ENCODE measurements at regions not wholly inside any gene's neighbourhood (a gene's known extent, or its start where the extent isn't known, plus 50 kb on each side); places are given as distances from the start of the nearest gene placed in this dataset.
A peak's percentile ranks its signal among the peaks of the same experiment; 100 is the strongest.
"Not testable (repeated sequence)": the region's sequence is repeated elsewhere in the genome, so short reads cannot be mapped to it uniquely, and the experiment has no call there.

GRCh38 chr18:6541131-6541679, 126.5 kb upstream of the L3MBTL4 start:
- not testable (repeated sequence) for H3K4me3 ChIP-seq (ENCODE audit: low read length); H3K27me3 ChIP-seq (ENCODE audit: insufficient read depth, low read length); H3K9ac ChIP-seq (ENCODE audit: low read depth, low read length); H3K4me1 ChIP-seq (ENCODE audit: insufficient read depth, low read length); H3K27ac ChIP-seq (ENCODE audit: low read length); H3K9me3 ChIP-seq (ENCODE audit: insufficient read depth, low read depth, low read length); H3K36me3 ChIP-seq (ENCODE audit: insufficient read depth, low read depth, low read length)

- Histone ChIP-seq H3K4me1 (ENCODE audit: insufficient read depth, low read length) (no peaks in the 10 kb centered on the region), H3K36me3 (ENCODE audit: insufficient read depth, low read depth, low read length) (no peaks in the 10 kb centered on the region), H3K27me3 (ENCODE audit: insufficient read depth, low read length) (no peaks in the 10 kb centered on the region), H3K9ac (ENCODE audit: low read depth, low read length) (no peak overlapping the region), H3K9me3 (ENCODE audit: insufficient read depth, low read depth, low read length) (no peaks in the 10 kb centered on the region), H3K27ac (ENCODE audit: low read length) (no peak overlapping the region), H3K4me3 (ENCODE audit: low read length) (no peak overlapping the region)
Observed at GRCh38 chr18:6542296-6542695, 127.6 kb upstream of the L3MBTL4 start.

GRCh38 chr18:6543330-6543908, 128.7 kb upstream of the L3MBTL4 start:
- no peaks in the 10 kb centered on the region for H3K36me3 ChIP-seq (ENCODE audit: insufficient read depth, low read depth, low read length)
- no peaks in the 10 kb centered on the region for H3K4me1 ChIP-seq (ENCODE audit: insufficient read depth, low read length)
- H3K27ac ChIP-seq (ENCODE audit: low read length), result no peak overlapping the region
- no peaks in the 10 kb centered on the region for H3K9me3 ChIP-seq (ENCODE audit: insufficient read depth, low read depth, low read length)
- no peak overlapping the region for H3K9ac ChIP-seq (ENCODE audit: low read depth, low read length)
- no peak overlapping the region for H3K4me3 ChIP-seq (ENCODE audit: low read length)
- no peaks in the 10 kb centered on the region for H3K27me3 ChIP-seq (ENCODE audit: insufficient read depth, low read length)

- no peaks in the 10 kb centered on the region for H3K27me3 ChIP-seq (ENCODE audit: insufficient read depth, low read length)
- no peaks in the 10 kb centered on the region for H3K4me1 ChIP-seq (ENCODE audit: insufficient read depth, low read length)
- H3K9ac ChIP-seq (ENCODE audit: low read depth, low read length), result no peak overlapping the region
- no peaks in the 10 kb centered on the region for H3K36me3 ChIP-seq (ENCODE audit: insufficient read depth, low read depth, low read length)
- H3K9me3 ChIP-seq (ENCODE audit: insufficient read depth, low read depth, low read length), result peaks cover 20% of the 10 kb centered on the region
- H3K4me3 ChIP-seq (ENCODE audit: low read length), result no peak overlapping the region
- H3K27ac ChIP-seq (ENCODE audit: low read length), result no peak overlapping the region
Observed at GRCh38 chr18:6546229-6546628, 131.5 kb upstream of the L3MBTL4 start.

GRCh38 chr18:6547476-6547875, 132.8 kb upstream of the L3MBTL4 start:
- Histone ChIP-seq H3K4me3 (ENCODE audit: low read length) (no peak overlapping the region), H3K9ac (ENCODE audit: low read depth, low read length) (no peak overlapping the region), H3K36me3 (ENCODE audit: insufficient read depth, low read depth, low read length) (no peaks in the 10 kb centered on the region), H3K27ac (ENCODE audit: low read length) (no peak overlapping the region), H3K4me1 (ENCODE audit: insufficient read depth, low read length) (no peaks in the 10 kb centered on the region), H3K9me3 (ENCODE audit: insufficient read depth, low read depth, low read length) (peaks cover 22% of the 10 kb centered on the region), H3K27me3 (ENCODE audit: insufficient read depth, low read length) (no peaks in the 10 kb centered on the region)

- Histone ChIP-seq H3K27me3 (ENCODE audit: insufficient read depth, low read length) (no peaks in the 10 kb centered on the region), H3K4me1 (ENCODE audit: insufficient read depth, low read length) (peaks cover 11% of the 10 kb centered on the region), H3K27ac (ENCODE audit: low read length) (no peak overlapping the region), H3K4me3 (ENCODE audit: low read length) (no peak overlapping the region), H3K9me3 (ENCODE audit: insufficient read depth, low read depth, low read length) (peaks cover 22% of the 10 kb centered on the region), H3K9ac (ENCODE audit: low read depth, low read length) (no peak overlapping the region), H3K36me3 (ENCODE audit: insufficient read depth, low read depth, low read length) (no peaks in the 10 kb centered on the region)
Observed at GRCh38 chr18:6553234-6553900, 138.7 kb upstream of the L3MBTL4 start.

GRCh38 chr18:6557057-6557769, 142.5 kb upstream of the L3MBTL4 start:
- H3K4me1 ChIP-seq (ENCODE audit: insufficient read depth, low read length), result peaks cover 18% of the 10 kb centered on the region
- no peak overlapping the region; the same call in 1 of the 2 replicates for H3K4me3 ChIP-seq (ENCODE audit: low read length)
- H3K9ac ChIP-seq (ENCODE audit: low read depth, low read length), result peak overlapping the region; percentile 40; the same call in 1 of the 2 replicates
- H3K27me3 ChIP-seq (ENCODE audit: insufficient read depth, low read length), result no peaks in the 10 kb centered on the region
- no peak overlapping the region for H3K27ac ChIP-seq (ENCODE audit: low read length)
- no peaks in the 10 kb centered on the region for H3K36me3 ChIP-seq (ENCODE audit: insufficient read depth, low read depth, low read length)
- H3K9me3 ChIP-seq (ENCODE audit: insufficient read depth, low read depth, low read length), result no peaks in the 10 kb centered on the region

GRCh38 chr18:6557770-6558248, 143.1 kb upstream of the L3MBTL4 start:
- peaks cover 18% of the 10 kb centered on the region for H3K4me1 ChIP-seq (ENCODE audit: insufficient read depth, low read length)
- no peaks in the 10 kb centered on the region for H3K27me3 ChIP-seq (ENCODE audit: insufficient read depth, low read length)
- no peaks in the 10 kb centered on the region for H3K9me3 ChIP-seq (ENCODE audit: insufficient read depth, low read depth, low read length)
- no peak overlapping the region; the same call in 1 of the 2 replicates for H3K4me3 ChIP-seq (ENCODE audit: low read length)
- H3K36me3 ChIP-seq (ENCODE audit: insufficient read depth, low read depth, low read length), result no peaks in the 10 kb centered on the region
- H3K9ac ChIP-seq (ENCODE audit: low read depth, low read length), result peak overlapping the region; percentile 40; the same call in 1 of the 2 replicates
- no peak overlapping the region for H3K27ac ChIP-seq (ENCODE audit: low read length)

- H3K27ac ChIP-seq (ENCODE audit: low read length), result no peak overlapping the region
- peaks cover 18% of the 10 kb centered on the region for H3K4me1 ChIP-seq (ENCODE audit: insufficient read depth, low read length)
- no peaks in the 10 kb centered on the region for H3K27me3 ChIP-seq (ENCODE audit: insufficient read depth, low read length)
- H3K9ac ChIP-seq (ENCODE audit: low read depth, low read length), result no peak overlapping the region
- H3K36me3 ChIP-seq (ENCODE audit: insufficient read depth, low read depth, low read length), result no peaks in the 10 kb centered on the region
- H3K4me3 ChIP-seq (ENCODE audit: low read length), result no peak overlapping the region
- H3K9me3 ChIP-seq (ENCODE audit: insufficient read depth, low read depth, low read length), result no peaks in the 10 kb centered on the region
Observed at GRCh38 chr18:6558446-6559156, 143.9 kb upstream of the L3MBTL4 start.

- H3K9ac ChIP-seq (ENCODE audit: low read depth, low read length), result no peak overlapping the region
- no peaks in the 10 kb centered on the region for H3K27me3 ChIP-seq (ENCODE audit: insufficient read depth, low read length)
- H3K4me3 ChIP-seq (ENCODE audit: low read length), result no peak overlapping the region
- no peaks in the 10 kb centered on the region for H3K36me3 ChIP-seq (ENCODE audit: insufficient read depth, low read depth, low read length)
- H3K27ac ChIP-seq (ENCODE audit: low read length), result no peak overlapping the region
- peaks cover 18% of the 10 kb centered on the region for H3K4me1 ChIP-seq (ENCODE audit: insufficient read depth, low read length)
- no peaks in the 10 kb centered on the region for H3K9me3 ChIP-seq (ENCODE audit: insufficient read depth, low read depth, low read length)
Observed at GRCh38 chr18:6559296-6559695, 144.6 kb upstream of the L3MBTL4 start.

- no peak overlapping the region for H3K9ac ChIP-seq (ENCODE audit: low read depth, low read length)
- H3K4me3 ChIP-seq (ENCODE audit: low read length), result no peak overlapping the region
- no peak overlapping the region for H3K27ac ChIP-seq (ENCODE audit: low read length)
- no peaks in the 10 kb centered on the region for H3K27me3 ChIP-seq (ENCODE audit: insufficient read depth, low read length)
- no peaks in the 10 kb centered on the region for H3K9me3 ChIP-seq (ENCODE audit: insufficient read depth, low read depth, low read length)
- H3K4me1 ChIP-seq (ENCODE audit: insufficient read depth, low read length), result peaks cover 18% of the 10 kb centered on the region
- H3K36me3 ChIP-seq (ENCODE audit: insufficient read depth, low read depth, low read length), result no peaks in the 10 kb centered on the region
Observed at GRCh38 chr18:6561016-6561415, 146.3 kb upstream of the L3MBTL4 start.

Measured in iPS-20b (cell line).